HEK293 (cell line): ENCODE measurements at regions not wholly inside any gene's neighbourhood (a gene's known extent, or its start where the extent isn't known, plus 50 kb on each side); places are given as distances from the start of the nearest gene placed in this dataset.
A peak's percentile ranks its signal among the peaks of the same experiment; 100 is the strongest.

Source experiments
- CTCF ChIA-PET: fragments of 350-600 bp; formaldehyde crosslinking; extraction: SDS; loops from one replicate; lab custom pipeline; 2021; ENCODE audit warnings: antibody characterized with exemption; lab: Yijun Ruan, JAX
- POLR2A ChIA-PET: fragments of 300-600 bp; formaldehyde crosslinking; extraction: SDS; loops from one replicate; lab custom pipeline; 2020; ENCODE audit warnings: antibody characterized with exemption, inconsistent platforms; lab: Yijun Ruan, JAX
- H3K27ac ChIP-seq: fragments of 200-500 bp; sonication (Bioruptor generic); 2 replicates; pipeline ENCODE4 v1.5.1; 2014; ENCODE audit warnings: low read depth, low read length, control low read depth, inconsistent platforms; ENCODE audit errors: extremely low read depth
- H3K36me3 ChIP-seq, 2 experiments: fragments of 200-500 bp in 1 of 2; sonication (Bioruptor generic) in 1 of 2; 1 replicate in 1 of 2; 2 replicates in 1 of 2; pipeline ENCODE4 v1.5.1; 2014 to 2017; ENCODE audit warnings: inconsistent platforms in 2 of 2, low read length in 2 of 2; ENCODE audit not compliant: control insufficient read depth in 2 of 2, insufficient read depth in 1 of 2
- H3K4me1 ChIP-seq: fragments of 200-500 bp; sonication (Bioruptor generic); 2 replicates; pipeline ENCODE4 v1.5.1; 2014; ENCODE audit warnings: mild to moderate bottlenecking, low read length, inconsistent platforms; ENCODE audit not compliant: control insufficient read depth, insufficient read depth
- H3K4me3 ChIP-seq: 2 replicates; pipeline ENCODE4 v1.5.1; 2011; ENCODE audit warnings: low read depth, mild to moderate bottlenecking, control low read depth, low read length, moderate library complexity
- H3K9me3 ChIP-seq: fragments of 200-500 bp; sonication (Bioruptor generic); 2 replicates; pipeline ENCODE4 v1.5.1; 2014; ENCODE audit warnings: low read depth, low read length, inconsistent platforms; ENCODE audit not compliant: control insufficient read depth, insufficient read depth
- BCL11A ChIP-seq: fragments of 450-650 bp; formaldehyde crosslinking; IDR thresholded peaks from 2 replicates; pipeline ENCODE4 v1.5.1; 2016; ENCODE audit warnings: low read depth, missing biosample characterization, missing genetic modification characterization
- ELK4 ChIP-seq: IDR thresholded peaks from 2 replicates; pipeline ENCODE4 v1.6.1; 2011; ENCODE audit warnings: mild to moderate bottlenecking, low read depth, low read length, borderline replicate concordance
- GLIS1 ChIP-seq: fragments of 450-650 bp; formaldehyde crosslinking; IDR thresholded peaks from 2 replicates; pipeline ENCODE4 v1.5.1; 2016; ENCODE audit warnings: missing biosample characterization, missing genetic modification characterization
- KLF8 ChIP-seq: fragments of 450-650 bp; formaldehyde crosslinking; IDR thresholded peaks from 2 replicates; pipeline ENCODE4 v1.5.1; 2016; ENCODE audit warnings: missing biosample characterization, missing genetic modification characterization
- MYNN ChIP-seq: fragments of 450-650 bp; formaldehyde crosslinking; IDR thresholded peaks from 2 replicates; pipeline ENCODE4 v1.5.1; 2016; ENCODE audit warnings: missing biosample characterization, missing genetic modification characterization, borderline replicate concordance
- SETDB1 ChIP-seq: IDR thresholded peaks from one replicate; pipeline ENCODE4 v1.6.1; 2017; ENCODE audit warnings: mild to moderate bottlenecking, low read length, moderate library complexity, mixed read lengths; ENCODE audit not compliant: insufficient read length
- ZBTB44 ChIP-seq: fragments of 450-650 bp; IDR thresholded peaks from 2 replicates; pipeline ENCODE4 v1.5.1; 2018; ENCODE audit warnings: missing biosample characterization, mild to moderate bottlenecking, missing genetic modification characterization
- ZIC2 ChIP-seq: fragments of 450-650 bp; formaldehyde crosslinking; IDR thresholded peaks from 2 replicates; pipeline ENCODE4 v1.5.1; 2016; ENCODE audit warnings: missing biosample characterization, missing genetic modification characterization
- ZNF184 ChIP-seq: fragments of 450-650 bp; IDR thresholded peaks from 2 replicates; pipeline ENCODE4 v1.5.1; 2018; ENCODE audit warnings: missing biosample characterization, mild to moderate bottlenecking, missing genetic modification characterization
- ZNF239 ChIP-seq: fragments of 450-650 bp; formaldehyde crosslinking; IDR thresholded peaks from 2 replicates; pipeline ENCODE4 v1.5.1; 2016; ENCODE audit warnings: missing biosample characterization, missing genetic modification characterization
- ZNF274 ChIP-seq, 2 experiments: fragments of 200-500 bp in 1 of 2; fragments of 450-650 bp in 1 of 2; sonication (Bioruptor generic) in 1 of 2; formaldehyde crosslinking in 1 of 2; IDR thresholded peaks; 2 replicates each; pipeline versions ENCODE4 v1.5.1 to v1.6.1; 2014 to 2016; ENCODE audit warnings: borderline replicate concordance in 1 of 2, inconsistent platforms in 1 of 2, low read length in 1 of 2, missing biosample characterization in 1 of 2, missing genetic modification characterization in 1 of 2
- ZNF341 ChIP-seq: fragments of 450-650 bp; formaldehyde crosslinking; IDR thresholded peaks from 2 replicates; pipeline ENCODE4; 2016; ENCODE audit warnings: low read depth, missing biosample characterization, missing genetic modification characterization
- ZNF76 ChIP-seq: fragments of 450-650 bp; formaldehyde crosslinking; IDR thresholded peaks from 2 replicates; pipeline ENCODE4; 2016; ENCODE audit warnings: low read depth, missing biosample characterization, missing genetic modification characterization, borderline replicate concordance
- ZSCAN4 ChIP-seq: fragments of 450-650 bp; formaldehyde crosslinking; IDR thresholded peaks from 2 replicates; pipeline ENCODE4 v1.5.1; 2017; ENCODE audit warnings: missing biosample characterization, missing genetic modification characterization
- TF ChIP-seq, protein P1 (sequence below): fragments of 450-650 bp; formaldehyde crosslinking; IDR thresholded peaks from 2 replicates; pipeline ENCODE4; 2016; ENCODE audit warnings: missing biosample characterization, missing genetic modification characterization
- TF ChIP-seq, protein P2 (sequence below): fragments of 450-650 bp; formaldehyde crosslinking; IDR thresholded peaks from 2 replicates; pipeline ENCODE4 v1.5.1; 2016; ENCODE audit warnings: missing biosample characterization, missing genetic modification characterization

DNA sequence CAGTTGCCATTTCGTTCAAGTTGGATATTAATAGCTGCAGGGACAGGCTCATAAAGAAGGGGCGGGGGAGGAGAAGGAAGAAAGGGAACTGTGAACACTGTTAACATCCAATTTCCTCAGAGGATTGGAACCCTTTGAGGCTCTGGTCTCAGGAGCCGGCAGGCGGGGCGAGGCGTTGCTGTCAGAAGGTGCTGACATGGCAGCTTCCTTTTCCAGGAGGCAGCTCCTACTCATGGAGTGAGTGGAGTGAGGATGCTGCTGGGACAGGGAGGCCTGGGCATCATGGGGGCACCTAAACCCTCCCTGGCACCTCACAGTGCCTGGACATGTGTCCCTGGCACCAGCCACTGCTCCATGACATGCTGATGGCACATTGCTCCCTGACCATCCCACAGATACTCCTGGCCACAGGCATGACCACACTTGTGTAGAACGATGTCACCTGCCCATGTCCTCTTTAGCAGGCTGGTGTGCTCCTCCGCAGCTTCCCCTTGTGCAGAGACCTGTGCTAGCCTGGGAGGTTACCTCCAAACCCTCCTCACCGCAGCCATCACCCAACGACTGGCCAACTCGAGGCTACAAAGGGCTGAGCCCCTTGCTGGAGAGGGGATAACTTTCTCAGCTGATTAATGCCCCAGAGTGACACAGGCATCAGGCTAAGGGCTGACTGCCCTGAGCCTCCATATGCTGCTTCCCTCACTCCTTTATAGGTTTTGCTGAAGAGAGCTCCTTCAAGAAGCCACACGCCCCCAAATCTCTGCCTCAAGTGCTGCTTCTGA is 79.6 kb upstream of the NECTIN1 start (continued):
- TF ChIP-seq ZSCAN4 (tag by site-specific recombination) (no peak), ZBTB44 (no peak), BCL11A (no peak), ZNF341 (tag by site-specific recombination) (no peak), SETDB1 (no peak)
- TF ChIP-seq, protein P1, sequence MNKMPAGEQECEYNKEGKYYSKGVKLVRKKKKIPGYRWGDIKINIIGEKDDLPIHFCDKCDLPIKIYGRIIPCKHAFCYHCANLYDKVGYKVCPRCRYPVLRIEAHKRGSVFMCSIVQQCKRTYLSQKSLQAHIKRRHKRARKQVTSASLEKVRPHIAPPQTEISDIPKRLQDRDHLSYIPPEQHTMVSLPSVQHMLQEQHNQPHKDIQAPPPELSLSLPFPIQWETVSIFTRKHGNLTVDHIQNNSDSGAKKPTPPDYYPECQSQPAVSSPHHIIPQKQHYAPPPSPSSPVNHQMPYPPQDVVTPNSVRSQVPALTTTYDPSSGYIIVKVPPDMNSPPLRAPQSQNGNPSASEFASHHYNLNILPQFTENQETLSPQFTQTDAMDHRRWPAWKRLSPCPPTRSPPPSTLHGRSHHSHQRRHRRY (tag by site-specific recombination) = no peak
- TF ChIP-seq, all 188 proteins: peak for 0

DNA sequence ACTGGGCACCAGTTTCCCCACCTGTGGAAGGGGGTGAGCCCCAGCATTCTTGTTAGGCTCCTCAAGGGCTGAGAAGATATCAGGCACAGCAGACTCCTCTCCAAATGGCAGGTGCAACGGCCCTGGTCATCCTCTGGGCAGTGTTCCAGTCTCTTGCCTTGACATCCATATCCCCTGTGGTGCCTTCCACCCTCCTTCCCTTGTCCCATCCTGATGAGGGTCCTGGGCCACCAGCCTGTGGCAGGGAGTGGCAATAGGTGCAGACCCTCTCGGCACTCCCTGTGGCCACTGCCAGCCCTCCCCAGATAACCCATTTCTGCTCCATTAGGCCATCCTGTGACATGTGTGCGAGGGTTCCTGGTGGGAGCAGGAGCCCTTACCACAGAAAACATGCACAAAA is 78.8 kb upstream of the NECTIN1 start:
- H3K4me3 ChIP-seq = no peak overlapping the region

GRCh38 chr11:119807402-119807801 is 78.4 kb upstream of the NECTIN1 start:
- TF ChIP-seq ZNF239 (no peak), ZNF274 (IDR thresholded peaks at IDR 0.05; ENCODE audit: low read length) (no peak), ZNF274 (tag by site-specific recombination; IDR thresholded peaks at IDR 0.05; ENCODE audit: borderline replicate concordance) (no peak)
- H3K4me3 ChIP-seq = no peak overlapping the region
- no peak overlapping the region for H3K27ac ChIP-seq
- no peaks in the 10 kb centered on the region for H3K4me1 ChIP-seq
- no peaks in the 10 kb centered on the region for H3K9me3 ChIP-seq
- no peaks in the 10 kb centered on the region for H3K36me3 ChIP-seq
- ChIA-PET CTCF (interaction anchor here (0.7 kb wide), 1 partner anchor 198 kb away, joined by 3 read pairs; no protein-coding TSS in a partner anchor), POLR2A (no interaction called here)

More for the DNA sequence above, 78.8 kb upstream of the NECTIN1 start:
- Histone ChIP-seq H3K36me3 (no peaks in the 10 kb centered on the region), H3K4me1 (no peaks in the 10 kb centered on the region), H3K27ac (no peak overlapping the region), H3K9me3 (no peaks in the 10 kb centered on the region)
- no peak for TF ChIP-seq KLF8 (tag by site-specific recombination)
- no peak for TF ChIP-seq ZNF184 (tag by site-specific recombination)
- no peak for TF ChIP-seq ZNF76
- ChIA-PET CTCF (no interaction called here), POLR2A (no interaction called here)

- H3K4me3 ChIP-seq = no peak overlapping the region
- ChIA-PET CTCF (no interaction called here), POLR2A (no interaction called here)
- no peak for TF ChIP-seq ELK4
- TF ChIP-seq, protein P2, sequence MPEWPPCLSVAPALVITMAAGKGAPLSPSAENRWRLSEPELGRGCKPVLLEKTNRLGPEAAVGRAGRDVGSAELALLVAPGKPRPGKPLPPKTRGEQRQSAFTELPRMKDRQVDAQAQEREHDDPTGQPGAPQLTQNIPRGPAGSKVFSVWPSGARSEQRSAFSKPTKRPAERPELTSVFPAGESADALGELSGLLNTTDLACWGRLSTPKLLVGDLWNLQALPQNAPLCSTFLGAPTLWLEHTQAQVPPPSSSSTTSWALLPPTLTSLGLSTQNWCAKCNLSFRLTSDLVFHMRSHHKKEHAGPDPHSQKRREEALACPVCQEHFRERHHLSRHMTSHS (tag by site-specific recombination) = no peak
- 0 out of 2 replicates have a peak, but pooled peaks have one; percentile 18 for TF ChIP-seq ZSCAN4 (tag by site-specific recombination)
- TF ChIP-seq MYNN (tag by site-specific recombination) = no peak
- peak; percentile 56 for TF ChIP-seq ZIC2 (tag by site-specific recombination)
- peak; percentile 69 for TF ChIP-seq GLIS1 (tag by site-specific recombination)
- H3K4me1 ChIP-seq = no peaks in the 10 kb centered on the region
- H3K36me3 ChIP-seq = no peaks in the 10 kb centered on the region
- no peaks in the 10 kb centered on the region for H3K9me3 ChIP-seq
- H3K27ac ChIP-seq = no peak overlapping the region
Measured at GRCh38 chr11:119806064-119806915, 77.3 kb upstream of the NECTIN1 start.
